GM12891 (cell line): ENCODE measurements at regions not wholly inside any gene's neighbourhood (a gene's known extent, or its start where the extent isn't known, plus 50 kb on each side); places are given as distances from the start of the nearest gene placed in this dataset.

Experiments used
- DNase-seq: peaks from one replicate; pipeline ENCODE4 v3.0.0; 2011; ENCODE audit warnings: low spot score; ENCODE audit not compliant: insufficient read length
- FAIRE-seq: peaks from 2 replicates; lab custom pipeline; 2011; peaks lifted over from hg19 to GRCh38; lab: Jason Lieb, UNC
- PAX5 ChIP-seq: IDR thresholded peaks from 2 replicates; pipeline ENCODE4 v1.6.1; 2011; ENCODE audit warnings: low read length, moderate library complexity, mild to moderate bottlenecking; ENCODE audit not compliant: insufficient read depth, severe bottlenecking
- POLR2A ChIP-seq: IDR thresholded peaks from 2 replicates; pipeline ENCODE4 v1.6.1; 2011; ENCODE audit warnings: low read depth, low read length, control low read depth
- POLR2AphosphoS5 ChIP-seq: IDR thresholded peaks from 2 replicates; pipeline ENCODE4 v1.6.1; 2011; ENCODE audit warnings: low read depth, low read length, control low read depth
- POU2F2 ChIP-seq: IDR thresholded peaks from 2 replicates; pipeline ENCODE4 v1.6.1; 2011; ENCODE audit warnings: low read depth, mild to moderate bottlenecking, control low read depth, low read length, moderate library complexity
- SPI1 ChIP-seq: IDR thresholded peaks from 2 replicates; pipeline ENCODE4 v1.6.1; 2011; ENCODE audit warnings: low read depth, low read length, control low read depth
- TAF1 ChIP-seq: IDR thresholded peaks from 2 replicates; pipeline ENCODE4 v1.6.1; 2011; ENCODE audit warnings: low read depth, low read length, control low read depth

DNA sequence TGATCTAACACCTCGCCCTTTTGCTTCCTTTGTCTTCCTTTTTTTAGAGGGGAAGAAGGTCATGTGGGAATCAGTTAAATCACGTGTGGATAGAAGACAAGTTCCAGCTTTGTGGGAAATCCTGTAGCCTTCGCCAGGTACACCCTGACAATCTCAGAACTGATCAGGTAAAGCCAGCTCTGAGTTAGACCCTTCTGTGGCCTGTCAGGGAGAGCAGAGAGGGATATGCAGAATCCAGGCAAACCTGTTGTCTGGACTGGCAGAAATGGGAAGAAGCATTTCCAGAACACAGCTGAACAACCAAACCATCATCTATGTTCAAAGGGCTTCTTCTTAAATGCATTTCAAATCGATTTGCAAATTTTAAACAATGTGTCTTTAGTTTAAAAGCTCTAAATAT is 247.4 kb upstream of the FN1 start:
- TF ChIP-seq POLR2A (no peak), TAF1 (no peak), POLR2AphosphoS5 (no peak), SPI1 (no peak), PAX5 (no peak)
- DNase-seq (no peak), FAIRE-seq (no peak)

DNA sequence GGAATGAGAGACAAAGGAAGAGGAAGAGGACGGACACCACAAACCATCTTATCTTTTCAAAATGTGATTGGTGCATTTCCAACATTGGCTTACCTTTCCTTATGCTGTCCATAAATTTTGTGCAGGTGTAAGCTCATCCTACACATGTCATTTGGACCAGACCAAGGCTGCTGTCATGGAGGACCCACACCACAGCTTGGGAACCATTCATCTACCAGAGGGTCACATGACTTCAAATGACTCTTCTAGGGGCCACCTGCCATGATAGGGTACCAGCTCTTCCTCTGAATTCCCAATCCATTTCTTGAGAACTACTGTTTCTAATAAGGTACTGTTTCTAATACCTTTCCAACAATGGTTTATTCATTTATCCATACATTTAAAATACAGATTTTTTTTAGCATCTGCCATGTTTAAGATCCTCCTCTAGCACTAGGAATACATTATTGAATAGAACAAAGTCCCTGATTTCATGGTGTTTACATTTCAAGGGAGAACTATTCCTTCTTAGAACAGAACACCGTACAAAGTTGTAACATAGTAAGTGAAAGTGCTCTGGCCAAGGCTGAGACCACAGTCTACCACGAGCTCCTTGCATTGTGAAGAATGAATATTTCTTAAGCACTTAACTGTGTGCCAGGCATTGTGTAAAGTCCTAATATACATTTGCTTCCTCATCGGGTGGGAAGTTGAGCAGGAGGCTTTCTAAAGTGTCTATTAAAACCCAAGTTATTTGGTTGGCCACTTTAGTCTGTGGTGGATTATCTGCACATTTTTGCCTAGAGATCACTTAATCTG is 246.1 kb upstream of the FN1 start:
- DNase-seq, result no peak
- no peak for FAIRE-seq
- TF ChIP-seq POLR2AphosphoS5, result no peak

- DNase-seq (no peak), FAIRE-seq (no peak)
- TF ChIP-seq POU2F2 (no peak), POLR2AphosphoS5 (no peak), SPI1 (no peak), TAF1 (no peak), POLR2A (no peak), PAX5 (no peak)
These were observed 245.0 kb upstream of the FN1 start for GRCh38 chr2:215680605-215681598.

DNA sequence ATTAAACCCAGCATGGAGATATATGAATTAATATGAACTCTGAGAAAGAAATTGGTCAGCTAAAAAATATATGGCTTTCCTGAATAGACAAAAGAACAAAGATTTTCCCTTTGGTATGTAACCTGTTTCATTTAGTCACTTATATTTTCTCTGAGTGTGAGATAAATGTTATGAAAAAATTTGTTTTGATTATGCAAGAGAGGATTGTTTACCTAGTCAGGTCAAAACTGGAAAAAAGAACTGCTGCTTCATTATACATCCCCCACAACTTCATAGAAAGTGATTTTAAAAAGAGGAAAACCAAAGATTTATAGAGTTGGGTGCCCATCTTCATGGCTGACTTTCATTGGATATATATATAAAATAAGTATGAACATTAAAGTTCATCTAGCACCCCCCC is 242.2 kb upstream of the FN1 start:
- no peak for DNase-seq
- no peak for TF ChIP-seq POU2F2
- TF ChIP-seq POLR2A, result no peak
- no peak for TF ChIP-seq TAF1
- TF ChIP-seq POLR2AphosphoS5, result no peak
- TF ChIP-seq SPI1, result no peak
- no peak for TF ChIP-seq PAX5
- FAIRE-seq, result no peak

DNA sequence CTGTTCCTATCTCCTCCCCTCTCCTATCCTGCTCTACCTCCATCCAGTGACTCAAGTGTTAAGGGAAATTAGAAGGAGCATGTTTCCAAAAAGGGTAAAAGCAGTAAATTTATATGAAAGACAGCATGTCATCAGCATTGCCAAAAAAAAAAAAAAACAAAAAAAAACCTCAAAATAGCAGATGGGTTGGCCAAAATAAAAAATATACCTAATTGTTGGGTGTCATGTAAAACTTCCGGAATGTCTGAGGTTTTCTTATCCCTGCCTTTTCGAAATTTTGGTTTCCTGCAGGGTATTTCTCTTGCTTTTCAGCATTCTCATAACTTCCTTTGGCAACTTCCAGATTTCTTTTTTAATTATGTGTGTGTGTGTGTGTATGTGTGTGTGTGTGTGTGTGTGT is 241.6 kb upstream of the FN1 start:
- FAIRE-seq, result no peak

DNA sequence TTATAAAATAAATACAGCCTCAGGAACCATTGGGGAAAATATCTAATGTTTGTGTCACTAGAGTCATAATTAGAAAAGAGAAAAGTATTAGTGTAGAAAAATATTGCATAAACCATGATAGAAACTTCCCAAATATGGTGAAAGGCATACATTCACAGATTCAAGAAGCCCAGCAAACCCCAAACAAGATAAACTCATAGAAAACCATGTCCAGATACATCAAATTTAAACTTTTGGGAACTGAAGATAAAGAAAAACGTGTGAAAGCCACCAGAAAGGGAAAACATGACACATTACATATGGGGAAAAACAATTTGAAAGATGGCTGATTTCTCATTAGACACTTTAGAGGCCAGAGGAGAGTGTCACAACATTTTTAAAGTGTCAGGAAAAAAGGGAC is 236.5 kb upstream of the FN1 start:
- FAIRE-seq, result no peak
- no peak for DNase-seq
- no peak for TF ChIP-seq PAX5
- TF ChIP-seq POU2F2, result no peak
- no peak for TF ChIP-seq SPI1
- no peak for TF ChIP-seq TAF1
- TF ChIP-seq POLR2AphosphoS5, result no peak
- no peak for TF ChIP-seq POLR2A

More for the DNA sequence above, 241.6 kb upstream of the FN1 start:
- no peak for DNase-seq
- TF ChIP-seq PAX5 (no peak), POLR2A (no peak), TAF1 (no peak), POLR2AphosphoS5 (no peak), POU2F2 (no peak), SPI1 (no peak)

DNA sequence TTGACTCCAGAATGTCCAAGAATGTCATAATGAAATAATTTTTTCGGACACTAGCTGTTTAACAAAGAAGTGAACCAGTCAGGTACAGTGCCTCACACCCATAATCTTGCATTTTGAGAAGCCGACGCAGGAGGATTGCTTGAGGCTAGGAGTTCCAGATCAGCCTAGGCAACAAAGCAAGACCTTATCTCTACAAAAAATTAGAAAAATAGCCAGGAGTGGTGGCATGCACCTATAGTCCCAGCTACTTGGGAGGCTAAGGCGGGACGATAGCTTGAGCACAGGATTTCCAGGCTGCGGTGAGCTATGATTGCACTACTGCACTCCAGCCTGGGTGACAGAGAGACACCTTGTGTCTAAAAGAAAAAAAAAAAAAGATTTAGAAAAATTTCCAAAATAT is 235.8 kb upstream of the FN1 start:
- TF ChIP-seq POLR2AphosphoS5 (no peak), POLR2A (no peak), PAX5 (no peak), SPI1 (no peak)
- DNase-seq (no peak), FAIRE-seq (no peak)

GRCh38 chr2:215671244-215671643 is 235.4 kb upstream of the FN1 start:
- FAIRE-seq, result no peak
- TF ChIP-seq TAF1, result no peak
- no peak for TF ChIP-seq POLR2A
- 0 out of 2 replicates have a peak, but pooled peaks have one; percentile 28 for TF ChIP-seq SPI1
- no peak for TF ChIP-seq POLR2AphosphoS5
- no peak for DNase-seq

- TF ChIP-seq TAF1, result no peak
- no peak for TF ChIP-seq SPI1
- TF ChIP-seq POLR2AphosphoS5, result no peak
- TF ChIP-seq PAX5, result no peak
- FAIRE-seq (no peak), DNase-seq (no peak)
These were observed 234.5 kb upstream of the FN1 start for GRCh38 chr2:215670396-215670795.

DNA sequence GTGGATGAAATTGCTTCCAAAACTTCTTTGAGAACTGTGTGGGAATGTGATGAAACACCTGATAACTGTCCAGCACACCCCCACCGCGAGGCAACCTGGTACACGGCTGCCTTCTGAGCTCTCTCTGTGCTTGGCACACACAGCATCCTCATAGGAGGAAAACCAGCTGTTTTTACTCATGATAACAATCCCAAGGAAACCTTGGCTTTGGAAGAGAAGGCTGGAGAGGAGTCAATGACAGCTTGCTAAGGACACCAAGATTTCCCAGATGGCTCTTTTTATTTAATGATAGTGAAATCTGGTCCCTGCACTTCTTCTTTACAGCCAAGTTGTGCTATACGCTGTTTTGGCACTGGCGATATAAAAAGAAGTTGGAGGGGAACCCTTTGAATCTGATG is 232.5 kb upstream of the FN1 start:
- FAIRE-seq, result no peak
- DNase-seq, result no peak
- TF ChIP-seq POLR2A (no peak), POLR2AphosphoS5 (no peak), PAX5 (no peak), POU2F2 (no peak), TAF1 (no peak), SPI1 (no peak)
